ENCODE measurements at regions not wholly inside any gene's neighbourhood (a gene's known extent, or its start where the extent isn't known, plus 50 kb on each side); places are given as distances from the start of the nearest gene placed in this dataset.

DNA sequence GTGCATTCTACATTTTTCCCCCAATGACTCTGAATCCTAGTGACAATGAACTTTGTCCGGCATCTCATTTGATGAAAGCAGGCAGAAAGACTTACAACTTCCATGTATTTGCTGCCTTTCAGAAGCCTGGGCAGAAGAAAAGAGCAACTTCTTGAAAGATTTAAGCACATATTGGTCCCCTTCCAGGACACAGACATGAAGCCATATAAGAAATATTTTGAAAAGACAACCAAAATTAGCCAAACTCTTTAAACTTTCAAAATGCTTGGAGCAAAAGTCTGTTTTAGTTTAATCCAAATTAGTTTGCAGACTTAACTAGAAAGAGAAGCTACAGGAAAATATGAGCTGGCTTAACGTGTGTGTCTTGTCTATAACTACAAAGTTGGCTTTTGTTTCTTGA, 492.5 kb downstream of the NR4A2 start:
- no peak overlapping the region for H3K4me3 ChIP-seq (ENCODE audit: low read depth, low read length)
- H3K36me3 ChIP-seq (ENCODE audit: control insufficient read depth, insufficient read depth, low read length) = no peaks in the 10 kb centered on the region
- DNase-seq (ENCODE audit: low read depth) = no peak
- no peaks in the 10 kb centered on the region for H3K27me3 ChIP-seq (ENCODE audit: control insufficient read depth, insufficient read depth, low read length)
- TF ChIP-seq, protein P1, sequence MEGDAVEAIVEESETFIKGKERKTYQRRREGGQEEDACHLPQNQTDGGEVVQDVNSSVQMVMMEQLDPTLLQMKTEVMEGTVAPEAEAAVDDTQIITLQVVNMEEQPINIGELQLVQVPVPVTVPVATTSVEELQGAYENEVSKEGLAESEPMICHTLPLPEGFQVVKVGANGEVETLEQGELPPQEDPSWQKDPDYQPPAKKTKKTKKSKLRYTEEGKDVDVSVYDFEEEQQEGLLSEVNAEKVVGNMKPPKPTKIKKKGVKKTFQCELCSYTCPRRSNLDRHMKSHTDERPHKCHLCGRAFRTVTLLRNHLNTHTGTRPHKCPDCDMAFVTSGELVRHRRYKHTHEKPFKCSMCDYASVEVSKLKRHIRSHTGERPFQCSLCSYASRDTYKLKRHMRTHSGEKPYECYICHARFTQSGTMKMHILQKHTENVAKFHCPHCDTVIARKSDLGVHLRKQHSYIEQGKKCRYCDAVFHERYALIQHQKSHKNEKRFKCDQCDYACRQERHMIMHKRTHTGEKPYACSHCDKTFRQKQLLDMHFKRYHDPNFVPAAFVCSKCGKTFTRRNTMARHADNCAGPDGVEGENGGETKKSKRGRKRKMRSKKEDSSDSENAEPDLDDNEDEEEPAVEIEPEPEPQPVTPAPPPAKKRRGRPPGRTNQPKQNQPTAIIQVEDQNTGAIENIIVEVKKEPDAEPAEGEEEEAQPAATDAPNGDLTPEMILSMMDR (IDR thresholded peaks at IDR 0.05; ENCODE audit: insufficient read depth, low read length, poor library complexity, severe bottlenecking) = no peak

DNA sequence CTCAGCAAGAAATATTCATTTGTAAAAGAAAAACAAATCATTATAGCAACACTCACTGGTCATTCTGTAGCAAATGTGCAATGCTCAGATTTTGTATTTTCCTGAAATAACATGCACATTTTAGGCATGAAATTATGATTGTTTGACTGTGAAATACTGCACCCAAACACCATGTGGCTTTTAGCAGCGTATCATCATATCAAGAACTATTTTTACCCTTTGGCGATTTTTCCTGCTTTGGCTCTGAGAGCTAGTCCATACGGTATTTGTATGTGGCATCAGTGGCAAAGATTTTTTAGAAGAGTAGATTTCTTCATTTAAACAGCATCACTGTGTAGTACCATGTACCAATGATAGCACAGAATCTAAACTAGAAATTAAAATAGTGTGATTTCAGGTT, 493.1 kb downstream of the NR4A2 start:
- no peak overlapping the region for H3K4me3 ChIP-seq (ENCODE audit: low read depth, low read length)
- TF ChIP-seq, protein P1 (IDR thresholded peaks at IDR 0.05; ENCODE audit: insufficient read depth, low read length, poor library complexity, severe bottlenecking) = no peak
- H3K36me3 ChIP-seq (ENCODE audit: control insufficient read depth, insufficient read depth, low read length) = no peaks in the 10 kb centered on the region
- H3K27me3 ChIP-seq (ENCODE audit: control insufficient read depth, insufficient read depth, low read length) = no peaks in the 10 kb centered on the region
- DNase-seq (ENCODE audit: low read depth) = no peak

DNA sequence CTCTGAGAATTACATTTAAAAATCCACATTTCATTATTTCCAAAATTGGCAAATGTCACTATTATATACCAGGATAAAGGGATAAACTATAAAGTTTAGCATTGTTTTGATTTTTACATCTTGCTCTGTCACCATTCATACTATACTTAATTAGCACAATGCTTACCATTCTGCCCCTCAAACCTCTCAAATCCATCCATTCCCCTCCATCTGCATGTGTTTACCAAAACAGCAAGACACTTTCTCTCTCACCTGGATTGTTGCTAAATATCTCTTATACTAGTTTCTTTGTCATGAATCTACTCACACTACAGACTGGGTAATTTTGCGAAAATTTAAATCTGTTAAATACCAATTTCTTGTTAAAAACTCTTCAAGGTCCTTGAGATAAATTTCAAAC, 496.1 kb downstream of the NR4A2 start:
- Histone ChIP-seq H3K4me3 (ENCODE audit: low read depth, low read length) (no peak overlapping the region), H3K36me3 (ENCODE audit: control insufficient read depth, insufficient read depth, low read length) (no peaks in the 10 kb centered on the region), H3K27me3 (ENCODE audit: control insufficient read depth, insufficient read depth, low read length) (no peaks in the 10 kb centered on the region)
- TF ChIP-seq, protein P1 (IDR thresholded peaks at IDR 0.05; ENCODE audit: insufficient read depth, low read length, poor library complexity, severe bottlenecking) = no peak
- no peak for DNase-seq (ENCODE audit: low read depth)

DNA sequence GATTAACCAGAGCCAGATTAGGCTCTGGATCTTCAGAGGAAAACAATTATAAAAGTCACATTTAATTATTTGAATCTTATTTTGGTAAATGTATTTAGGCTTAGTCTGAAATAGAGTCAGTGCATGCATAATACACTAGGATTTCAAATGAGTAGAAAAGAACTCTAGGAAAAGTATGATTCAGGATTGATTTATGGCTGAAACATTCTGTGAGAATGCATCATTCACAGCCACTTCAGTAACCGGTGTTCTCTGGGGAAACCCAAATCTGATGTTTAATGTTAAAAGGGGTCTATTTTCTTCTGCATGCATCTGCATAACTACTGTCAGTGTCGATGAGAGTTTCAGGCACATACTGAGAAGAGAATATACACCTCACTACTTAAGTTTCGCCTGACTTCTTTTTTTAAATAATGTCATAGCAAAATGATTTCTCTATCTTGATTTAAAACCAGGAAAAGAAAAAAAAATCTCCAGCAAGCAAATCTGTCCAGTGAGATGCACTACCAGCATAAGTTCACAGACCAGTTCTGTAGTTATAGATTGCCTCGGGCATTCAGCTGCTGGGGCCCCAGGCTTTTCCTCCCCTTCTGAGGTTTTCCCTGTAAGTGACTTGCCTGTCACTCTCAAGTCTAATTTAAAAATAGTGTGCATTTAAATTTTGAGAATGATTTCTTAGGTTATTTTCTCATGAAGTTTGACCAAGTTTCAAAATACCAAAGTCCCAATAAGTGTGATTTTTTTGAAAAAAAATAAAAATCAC, 501.5 kb downstream of the NR4A2 start:
- no peaks in the 10 kb centered on the region for H3K36me3 ChIP-seq (ENCODE audit: control insufficient read depth, insufficient read depth, low read length)
- H3K27me3 ChIP-seq (ENCODE audit: control insufficient read depth, insufficient read depth, low read length) = no peaks in the 10 kb centered on the region
- TF ChIP-seq, protein P1 (IDR thresholded peaks at IDR 0.05; ENCODE audit: insufficient read depth, low read length, poor library complexity, severe bottlenecking) = no peak
- DNase-seq (ENCODE audit: low read depth) = no peak
- H3K4me3 ChIP-seq (ENCODE audit: low read depth, low read length) = no peak overlapping the region

- Histone ChIP-seq H3K36me3 (ENCODE audit: control insufficient read depth, insufficient read depth, low read length) (no peaks in the 10 kb centered on the region), H3K4me3 (ENCODE audit: low read depth, low read length) (no peak overlapping the region), H3K27me3 (ENCODE audit: control insufficient read depth, insufficient read depth, low read length) (no peaks in the 10 kb centered on the region)
- TF ChIP-seq, protein P1 (IDR thresholded peaks at IDR 0.05; ENCODE audit: insufficient read depth, low read length, poor library complexity, severe bottlenecking) = no peak
- DNase-seq (ENCODE audit: low read depth) = no peak
Observed at GRCh38 chr2:155830351-155830750, 502.2 kb downstream of the NR4A2 start.

DNA sequence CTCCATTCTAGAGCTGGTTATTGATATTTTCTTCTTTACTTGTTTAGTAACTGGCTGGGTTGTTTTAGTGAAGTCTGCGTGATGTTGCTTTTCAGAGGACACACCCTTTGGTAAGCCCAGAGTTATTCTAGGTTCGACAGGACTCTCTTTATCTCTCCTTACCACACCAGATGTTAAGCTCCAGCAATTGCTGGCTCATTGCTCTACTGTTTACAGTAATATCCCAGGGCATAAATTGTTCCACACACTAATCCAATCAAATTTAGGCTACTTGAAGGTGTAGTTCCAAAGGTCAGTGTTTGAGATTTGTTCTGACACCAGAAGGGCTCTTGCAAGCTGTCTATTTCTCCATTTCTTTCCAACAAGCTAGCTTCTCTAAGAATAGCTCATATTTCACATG, 506.6 kb downstream of the NR4A2 start:
- no peak for DNase-seq (ENCODE audit: low read depth)
- TF ChIP-seq, protein P1 (IDR thresholded peaks at IDR 0.05; ENCODE audit: insufficient read depth, low read length, poor library complexity, severe bottlenecking) = no peak
- Histone ChIP-seq H3K36me3 (ENCODE audit: control insufficient read depth, insufficient read depth, low read length) (no peaks in the 10 kb centered on the region), H3K27me3 (ENCODE audit: control insufficient read depth, insufficient read depth, low read length) (no peaks in the 10 kb centered on the region), H3K4me3 (ENCODE audit: low read depth, low read length) (no peak overlapping the region)
